ENCODE measurements at regions not wholly inside any gene's neighbourhood (a gene's known extent, or its start where the extent isn't known, plus 50 kb on each side); places are given as distances from the start of the nearest gene placed in this dataset.

GRCh38 chr13:31894931-31895330 is 136.6 kb upstream of the FRY start:
- H3K79me2 ChIP-seq (ENCODE audit: control insufficient read depth, insufficient read depth, low read length), result no peaks in the 10 kb centered on the region
- no peak for ATAC-seq (ENCODE audit: low read depth)
- no peak overlapping the region for H2AFZ ChIP-seq (ENCODE audit: insufficient read depth, low read depth, low read length, poor library complexity, severe bottlenecking)
- no peaks in the 10 kb centered on the region for H3K36me3 ChIP-seq (replicated peaks in 1 of 2; ENCODE audit: control extremely low read depth in 1 of 2, control insufficient read depth in 1 of 2, extremely low read depth in 1 of 2, insufficient read depth in 2 of 2, low read length in 1 of 2)
- H3K4me1 Mint-ChIP-seq, result peaks cover 18% of the 10 kb centered on the region
- ChIA-PET POLR2A (no interaction called here), CTCF (interaction anchor here (2.6 kb wide), 1 partner anchor 15 kb away, joined by 12 read pairs; no protein-coding TSS in a partner anchor)
- H3K9me3 ChIP-seq (ENCODE audit: control extremely low read depth in 1 of 3, control insufficient read depth in 2 of 3, insufficient read depth in 1 of 3, low read length in 2 of 3), result no peaks in the 10 kb centered on the region
- H3K9ac ChIP-seq (ENCODE audit: low read length), result no peak overlapping the region
- no peak for TF ChIP-seq CTCF (IDR thresholded peaks at IDR 0.05)
- peaks cover 0 to 2% (median 0%) of the 10 kb centered on the region in 4 experiments for H3K27me3 ChIP-seq (replicated peaks in 1 of 4; ENCODE audit: control extremely low read depth in 1 of 4, control insufficient read depth in 3 of 4, insufficient read depth in 4 of 4, low read length in 3 of 4)
- no CpG with 5 or more reads among the region's 1 CpG for WGBS (ENCODE audit: insufficient coverage)
- H3K27ac Mint-ChIP-seq, result no peak overlapping the region
- H3K4me1 ChIP-seq (ENCODE audit: control insufficient read depth in 2 of 2, insufficient read depth in 2 of 2, low read length in 2 of 2), result peaks cover 23 to 25% of the 10 kb centered on the region in 2 donors
- H3K4me3 ChIP-seq (ENCODE audit: control extremely low read depth in 1 of 5, extremely low read depth in 1 of 5, insufficient read depth in 1 of 5, low read depth in 2 of 5, low read length in 4 of 5), result no peak overlapping the region
- no peak overlapping the region for H3K4me2 ChIP-seq (replicated peaks; ENCODE audit: low read depth, low read length, poor library complexity, severe bottlenecking)
- DNase-seq, result no peak
- H3K27ac ChIP-seq (ENCODE audit: low read length in 2 of 2), result no peak overlapping the region
- no peak overlapping the region for H3K4me3 Mint-ChIP-seq
- no peaks in the 10 kb centered on the region for H4K20me1 ChIP-seq (ENCODE audit: control insufficient read depth, insufficient read depth, low read length, poor library complexity, severe bottlenecking)
- no peaks in the 10 kb centered on the region for H3K27me3 Mint-ChIP-seq
- no peaks in the 10 kb centered on the region for H3K9me3 Mint-ChIP-seq (ENCODE audit: insufficient read depth)
- intact Hi-C loops (cut with micrococcal nuclease), result no loop called here

GRCh38 chr13:31895691-31896090 is 135.9 kb upstream of the FRY start:
- Histone ChIP-seq H4K20me1 (ENCODE audit: control insufficient read depth, insufficient read depth, low read length, poor library complexity, severe bottlenecking) (no peaks in the 10 kb centered on the region), H3K4me1 (ENCODE audit: control insufficient read depth in 2 of 2, insufficient read depth in 2 of 2, low read length in 2 of 2) (peaks cover 23 to 25% of the 10 kb centered on the region in 2 donors), H3K79me2 (ENCODE audit: control insufficient read depth, insufficient read depth, low read length) (no peaks in the 10 kb centered on the region), H3K4me2 (replicated peaks; ENCODE audit: low read depth, low read length, poor library complexity, severe bottlenecking) (no peak overlapping the region), H2AFZ (ENCODE audit: insufficient read depth, low read depth, low read length, poor library complexity, severe bottlenecking) (no peak overlapping the region), H3K27ac (ENCODE audit: low read length in 2 of 2) (no peak overlapping the region), H3K4me3 (ENCODE audit: control extremely low read depth in 1 of 5, extremely low read depth in 1 of 5, insufficient read depth in 1 of 5, low read depth in 2 of 5, low read length in 4 of 5) (no peak overlapping the region), H3K9ac (ENCODE audit: low read length) (no peak overlapping the region), H3K36me3 (replicated peaks in 1 of 2; ENCODE audit: control extremely low read depth in 1 of 2, control insufficient read depth in 1 of 2, extremely low read depth in 1 of 2, insufficient read depth in 2 of 2, low read length in 1 of 2) (no peaks in the 10 kb centered on the region), H3K9me3 (ENCODE audit: control extremely low read depth in 1 of 3, control insufficient read depth in 2 of 3, insufficient read depth in 1 of 3, low read length in 2 of 3) (no peaks in the 10 kb centered on the region), H3K27me3 (replicated peaks in 1 of 4; ENCODE audit: control extremely low read depth in 1 of 4, control insufficient read depth in 3 of 4, insufficient read depth in 4 of 4, low read length in 3 of 4) (no peaks in the 10 kb centered on the region)
- H3K4me3 Mint-ChIP-seq, result no peak overlapping the region
- H3K27ac Mint-ChIP-seq, result no peak overlapping the region
- ChIA-PET POLR2A (no interaction called here), CTCF (interaction anchor here (2.6 kb wide), 1 partner anchor 14 kb away, joined by 12 read pairs; no protein-coding TSS in a partner anchor)
- H3K4me1 Mint-ChIP-seq, result peaks cover 18% of the 10 kb centered on the region
- intact Hi-C loops (cut with micrococcal nuclease), result no loop called here
- ATAC-seq (ENCODE audit: low read depth) (no peak), DNase-seq (no peak)
- H3K27me3 Mint-ChIP-seq, result no peaks in the 10 kb centered on the region
- no peak for TF ChIP-seq CTCF (IDR thresholded peaks at IDR 0.05)
- WGBS (ENCODE audit: insufficient coverage), result 97% methylated on average over 3 of the region's 3 CpGs
- no peaks in the 10 kb centered on the region for H3K9me3 Mint-ChIP-seq (ENCODE audit: insufficient read depth)

Measured in B cell (primary cell).